ENCODE measurements at regions not wholly inside any gene's neighbourhood (a gene's known extent, or its start where the extent isn't known, plus 50 kb on each side); places are given as distances from the start of the nearest gene placed in this dataset.
A peak's percentile ranks its signal among the peaks of the same experiment; 100 is the strongest.
"Not testable (repeated sequence)": the region's sequence is repeated elsewhere in the genome, so short reads cannot be mapped to it uniquely, and the experiment has no call there.

GRCh38 chr14:19306405-19306804, 127.7 kb downstream of the POTEG start:
- not testable (repeated sequence) for H3K4me1 ChIP-seq (ENCODE audit: insufficient read depth, low read length); H3K9me3 ChIP-seq (ENCODE audit: control insufficient read depth, insufficient read depth, low read length); H3K9ac ChIP-seq (ENCODE audit: low read depth, low read length); H3K36me3 ChIP-seq (ENCODE audit: insufficient read depth, low read length)

GRCh38 chr14:19311023-19311422, 123.1 kb downstream of the POTEG start:
- H3K4me1 ChIP-seq (ENCODE audit: insufficient read depth, low read length); H3K9me3 ChIP-seq (ENCODE audit: control insufficient read depth, insufficient read depth, low read length); H3K36me3 ChIP-seq (ENCODE audit: insufficient read depth, low read length); H3K9ac ChIP-seq (ENCODE audit: low read depth, low read length): not testable (repeated sequence)

- not testable (repeated sequence) for H3K9ac ChIP-seq (ENCODE audit: low read depth, low read length); H3K9me3 ChIP-seq (ENCODE audit: control insufficient read depth, insufficient read depth, low read length); H3K36me3 ChIP-seq (ENCODE audit: insufficient read depth, low read length); H3K4me1 ChIP-seq (ENCODE audit: insufficient read depth, low read length)
Observed at GRCh38 chr14:19330678-19331077, 103.5 kb downstream of the POTEG start.

- not testable (repeated sequence) for H3K9me3 ChIP-seq (ENCODE audit: control insufficient read depth, insufficient read depth, low read length); H3K9ac ChIP-seq (ENCODE audit: low read depth, low read length); H3K4me1 ChIP-seq (ENCODE audit: insufficient read depth, low read length); H3K36me3 ChIP-seq (ENCODE audit: insufficient read depth, low read length)
Observed at GRCh38 chr14:19337232-19338059, 96.7 kb downstream of the POTEG start.

- H3K9ac ChIP-seq (ENCODE audit: low read depth, low read length); H3K36me3 ChIP-seq (ENCODE audit: insufficient read depth, low read length); H3K9me3 ChIP-seq (ENCODE audit: control insufficient read depth, insufficient read depth, low read length); H3K4me1 ChIP-seq (ENCODE audit: insufficient read depth, low read length): not testable (repeated sequence)
Observed at GRCh38 chr14:19338060-19338372, 96.1 kb downstream of the POTEG start.

GRCh38 chr14:19340976-19341375, 93.2 kb downstream of the POTEG start:
- H3K9ac ChIP-seq (ENCODE audit: low read depth, low read length); H3K36me3 ChIP-seq (ENCODE audit: insufficient read depth, low read length); H3K4me1 ChIP-seq (ENCODE audit: insufficient read depth, low read length); H3K9me3 ChIP-seq (ENCODE audit: control insufficient read depth, insufficient read depth, low read length): not testable (repeated sequence)

- not testable (repeated sequence) for H3K4me1 ChIP-seq (ENCODE audit: insufficient read depth, low read length); H3K9me3 ChIP-seq (ENCODE audit: control insufficient read depth, insufficient read depth, low read length); H3K36me3 ChIP-seq (ENCODE audit: insufficient read depth, low read length); H3K9ac ChIP-seq (ENCODE audit: low read depth, low read length)
Observed at GRCh38 chr14:19341627-19342026, 92.5 kb downstream of the POTEG start.

- not testable (repeated sequence) for H3K4me1 ChIP-seq (ENCODE audit: insufficient read depth, low read length); H3K36me3 ChIP-seq (ENCODE audit: insufficient read depth, low read length); H3K9ac ChIP-seq (ENCODE audit: low read depth, low read length); H3K9me3 ChIP-seq (ENCODE audit: control insufficient read depth, insufficient read depth, low read length)
Observed at GRCh38 chr14:19344261-19344660, 89.9 kb downstream of the POTEG start.

- H3K9me3 ChIP-seq (ENCODE audit: control insufficient read depth, insufficient read depth, low read length); H3K9ac ChIP-seq (ENCODE audit: low read depth, low read length); H3K4me1 ChIP-seq (ENCODE audit: insufficient read depth, low read length): not testable (repeated sequence)
Observed at GRCh38 chr14:19344689-19345088, 89.5 kb downstream of the POTEG start.

GRCh38 chr14:19345298-19345911, 88.7 kb downstream of the POTEG start:
- not testable (repeated sequence) for H3K9ac ChIP-seq (ENCODE audit: low read depth, low read length); H3K36me3 ChIP-seq (ENCODE audit: insufficient read depth, low read length); H3K4me1 ChIP-seq (ENCODE audit: insufficient read depth, low read length); H3K9me3 ChIP-seq (ENCODE audit: control insufficient read depth, insufficient read depth, low read length)

More at GRCh38 chr14:19344689-19345088, 89.5 kb downstream of the POTEG start:
- not testable (repeated sequence) for H3K36me3 ChIP-seq (ENCODE audit: insufficient read depth, low read length)

GRCh38 chr14:19346074-19346480, 88.1 kb downstream of the POTEG start:
- H3K9me3 ChIP-seq (ENCODE audit: control insufficient read depth, insufficient read depth, low read length); H3K4me1 ChIP-seq (ENCODE audit: insufficient read depth, low read length); H3K36me3 ChIP-seq (ENCODE audit: insufficient read depth, low read length): not testable (repeated sequence)
- peak overlapping the region; percentile 20; the same call in 1 of the 2 replicates for H3K9ac ChIP-seq (ENCODE audit: low read depth, low read length)

GRCh38 chr14:19346636-19347035, 87.5 kb downstream of the POTEG start:
- H3K36me3 ChIP-seq (ENCODE audit: insufficient read depth, low read length); H3K9ac ChIP-seq (ENCODE audit: low read depth, low read length); H3K4me1 ChIP-seq (ENCODE audit: insufficient read depth, low read length); H3K9me3 ChIP-seq (ENCODE audit: control insufficient read depth, insufficient read depth, low read length): not testable (repeated sequence)

GRCh38 chr14:19347112-19347511, 87.0 kb downstream of the POTEG start:
- H3K9ac ChIP-seq (ENCODE audit: low read depth, low read length); H3K9me3 ChIP-seq (ENCODE audit: control insufficient read depth, insufficient read depth, low read length); H3K4me1 ChIP-seq (ENCODE audit: insufficient read depth, low read length); H3K36me3 ChIP-seq (ENCODE audit: insufficient read depth, low read length): not testable (repeated sequence)
